DMS79 (cell line): ENCODE measurements at regions not wholly inside any gene's neighbourhood (a gene's known extent, or its start where the extent isn't known, plus 50 kb on each side); places are given as distances from the start of the nearest gene placed in this dataset.

Experiments used
- DNase-seq: peaks from one replicate; lab custom pipeline; 2025; lab: John Stamatoyannopoulos, UW

DNA sequence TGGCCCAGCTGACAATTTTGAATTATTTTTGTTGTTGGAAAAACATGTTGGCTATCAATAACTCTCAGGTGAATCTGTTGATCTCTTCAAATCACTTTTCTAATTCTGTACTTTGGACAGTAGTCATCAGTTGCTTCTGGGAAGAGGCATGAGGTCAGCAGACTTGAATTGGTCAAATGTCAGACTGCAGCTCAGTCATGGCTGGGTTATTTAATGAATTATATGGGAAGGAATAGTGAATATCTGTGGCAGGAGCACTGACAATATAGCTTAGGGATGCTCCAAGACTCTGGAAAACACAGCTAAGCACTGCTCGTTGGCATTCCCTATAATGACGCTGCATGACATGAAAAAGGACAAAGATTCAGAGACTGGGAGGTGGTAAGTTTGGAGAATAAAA, 98.8 kb upstream of the GAP43 start:
- no peak for DNase-seq

DNA sequence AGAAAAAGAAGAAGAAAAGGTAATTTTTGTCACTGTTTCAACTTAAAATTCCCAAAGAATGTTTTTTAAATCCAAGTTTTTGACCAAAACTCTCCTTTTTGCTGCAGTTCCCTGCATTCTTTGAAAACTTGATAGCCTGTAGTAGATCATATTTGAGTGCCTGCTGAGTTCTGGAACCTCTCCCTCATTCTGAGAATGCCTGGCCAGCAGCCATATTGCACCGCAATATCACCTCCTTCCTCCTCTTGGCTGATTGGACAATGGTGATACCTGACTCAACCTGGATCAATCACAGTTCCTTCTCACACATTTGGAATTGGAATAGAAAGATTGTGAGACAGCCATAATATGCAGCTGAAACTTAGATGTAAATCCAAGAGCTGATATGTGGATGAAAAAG, 97.6 kb upstream of the GAP43 start:
- no peak for DNase-seq

DNA sequence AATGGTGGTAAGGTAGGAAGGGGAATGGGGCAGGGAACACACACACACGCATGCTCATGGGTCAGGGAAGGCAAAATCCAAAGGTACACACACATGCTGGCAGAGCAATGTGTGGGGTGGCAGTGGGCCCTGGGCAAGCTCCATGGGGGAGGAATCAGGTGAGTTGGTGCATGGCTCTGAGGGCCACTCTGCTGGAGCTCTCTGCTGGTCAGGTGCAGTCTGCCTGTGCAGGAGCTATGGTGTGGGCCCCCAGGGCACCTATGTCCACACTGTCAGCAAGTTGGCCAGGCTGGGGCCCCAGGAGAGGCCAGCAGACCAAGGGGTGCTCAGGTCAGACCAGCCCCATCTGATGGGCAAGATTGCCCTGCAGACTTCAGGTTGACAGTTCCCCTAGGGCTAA, 90.1 kb upstream of the GAP43 start:
- DNase-seq: no peak

DNA sequence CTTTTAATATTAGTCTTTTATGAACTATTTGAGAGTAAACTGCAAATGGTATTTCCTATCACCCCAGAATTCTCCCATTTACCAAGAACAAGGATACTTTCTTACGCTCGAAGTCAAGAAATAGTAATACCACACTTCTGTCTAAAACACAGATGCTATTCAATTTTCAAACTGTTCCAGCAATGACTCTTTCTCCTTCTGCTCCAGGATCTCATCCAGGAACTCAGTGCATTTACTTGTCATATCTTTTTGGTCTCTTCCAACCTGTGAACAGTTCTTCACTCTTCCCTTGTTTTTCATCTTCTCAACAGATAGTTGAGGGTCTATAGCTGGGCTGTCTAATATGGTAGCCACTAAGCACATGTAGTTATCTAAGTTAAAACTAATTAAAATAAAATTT, 87.1 kb upstream of the GAP43 start:
- DNase-seq: no peak

DNA sequence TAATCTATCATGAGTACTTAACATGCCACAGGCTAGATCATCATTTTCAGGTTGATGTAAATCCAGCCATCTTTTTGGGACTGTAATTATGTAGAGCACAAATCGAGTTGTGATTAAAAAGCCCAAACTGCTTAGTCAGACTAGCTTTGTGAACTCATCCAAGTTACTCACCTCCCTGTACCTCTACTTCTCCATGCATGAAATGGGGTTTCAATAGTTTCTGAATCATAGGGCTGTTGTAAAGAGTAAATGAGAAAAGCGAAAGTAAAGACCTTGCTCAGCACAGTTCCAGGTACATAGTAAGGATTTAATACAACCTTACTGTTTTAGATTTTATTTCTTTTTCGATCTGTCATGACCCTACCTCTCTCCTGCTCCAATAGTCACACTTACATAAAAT, 85.6 kb upstream of the GAP43 start:
- no peak for DNase-seq

DNA sequence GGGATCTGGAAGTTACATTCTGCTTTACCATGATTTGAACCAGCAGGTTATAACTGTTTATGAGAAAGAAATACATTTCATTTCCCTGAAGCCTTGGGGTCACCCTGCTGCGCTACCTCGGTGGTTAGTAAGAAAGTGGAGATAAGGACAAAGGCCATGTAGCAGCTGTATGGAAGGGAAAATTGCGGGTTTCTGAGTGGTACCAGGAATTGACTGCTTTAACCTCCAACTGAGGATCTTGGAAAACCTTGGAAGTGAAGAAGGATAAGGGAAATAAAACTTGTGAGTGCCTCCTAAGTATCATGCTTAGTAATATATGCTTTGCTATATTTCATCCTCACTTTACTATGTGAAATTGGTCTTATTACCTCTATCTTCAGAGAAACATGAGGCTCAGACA, 76.1 kb upstream of the GAP43 start:
- no peak for DNase-seq

DNA sequence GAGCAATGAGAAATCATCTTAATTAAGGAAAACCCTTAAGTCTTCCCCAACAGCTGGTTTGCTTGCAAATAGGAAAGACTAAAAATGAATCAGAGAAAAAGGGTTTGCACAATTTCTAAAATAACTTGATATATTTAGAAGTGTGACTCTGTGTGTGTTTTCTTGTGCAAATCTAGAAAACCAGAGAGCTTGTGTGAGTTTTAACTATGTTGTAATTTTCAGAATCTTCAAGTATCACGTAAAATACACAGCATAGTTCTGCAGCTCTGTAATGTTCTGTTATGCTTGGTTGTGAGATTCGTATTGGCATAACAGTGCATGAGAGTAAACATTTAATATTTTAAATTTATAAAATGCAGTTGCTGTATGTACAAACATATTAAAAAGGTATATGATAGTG, 74.7 kb upstream of the GAP43 start:
- no peak for DNase-seq

DNA sequence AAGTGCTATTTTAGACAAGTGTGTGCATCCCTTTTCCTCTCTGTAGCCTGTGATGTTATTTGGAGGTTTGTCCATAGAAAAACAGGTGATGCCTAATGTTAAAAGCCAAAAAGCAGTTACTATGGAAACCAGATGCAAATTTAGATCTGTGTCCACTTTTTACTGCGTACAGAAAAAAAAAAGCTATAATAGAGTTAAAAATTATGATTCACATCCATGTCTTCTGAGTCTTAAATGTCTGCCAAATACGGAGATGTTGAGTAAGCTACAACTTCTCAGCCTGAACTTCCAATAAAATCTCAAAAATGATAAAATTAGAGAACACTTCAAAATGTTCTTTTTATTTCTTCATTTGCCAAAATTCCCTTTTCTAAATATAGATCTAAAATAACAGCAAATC, 74.2 kb upstream of the GAP43 start:
- no peak for DNase-seq

DNA sequence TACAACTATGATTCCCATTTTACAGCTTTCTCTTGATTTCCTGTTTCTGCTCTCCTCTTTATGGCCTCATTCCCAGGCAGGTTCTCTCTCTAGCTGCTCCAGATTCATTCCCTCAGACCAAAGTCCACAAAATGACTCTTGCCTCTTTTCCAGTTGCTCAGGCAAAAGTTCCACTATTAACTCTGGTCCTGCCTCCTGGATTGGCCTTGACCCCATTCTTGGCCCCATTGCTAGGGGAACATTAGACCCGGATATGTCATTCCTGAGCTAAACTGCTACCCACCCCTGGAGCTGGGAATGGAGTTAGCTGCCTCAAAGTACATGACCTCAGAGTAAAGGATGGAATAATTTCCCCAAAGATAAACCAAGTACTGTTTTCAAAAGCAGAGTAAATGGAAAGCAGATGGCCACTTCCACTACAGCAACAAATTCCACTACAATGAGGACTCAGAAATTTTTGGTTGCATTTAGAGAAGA, 73.0 kb upstream of the GAP43 start:
- DNase-seq: no peak

DNA sequence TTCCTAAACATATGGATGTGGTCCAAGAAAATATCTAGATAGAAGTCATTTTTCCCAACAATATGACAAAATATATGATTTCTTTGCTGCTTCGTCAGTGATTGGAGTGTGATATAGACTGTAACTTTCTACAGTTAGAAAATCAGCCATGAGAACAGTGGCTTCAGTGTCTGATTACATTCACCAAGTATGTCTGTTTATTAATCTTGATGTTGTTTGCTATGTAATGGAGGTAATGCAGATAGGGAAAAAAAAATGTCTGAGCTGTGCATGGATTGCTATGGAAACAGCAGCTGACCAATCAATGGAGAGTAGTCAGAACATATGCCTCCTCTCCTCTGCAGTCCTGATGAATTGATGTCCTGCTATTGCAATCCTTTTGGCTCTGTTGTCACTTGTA, 72.3 kb upstream of the GAP43 start:
- no peak for DNase-seq

DNA sequence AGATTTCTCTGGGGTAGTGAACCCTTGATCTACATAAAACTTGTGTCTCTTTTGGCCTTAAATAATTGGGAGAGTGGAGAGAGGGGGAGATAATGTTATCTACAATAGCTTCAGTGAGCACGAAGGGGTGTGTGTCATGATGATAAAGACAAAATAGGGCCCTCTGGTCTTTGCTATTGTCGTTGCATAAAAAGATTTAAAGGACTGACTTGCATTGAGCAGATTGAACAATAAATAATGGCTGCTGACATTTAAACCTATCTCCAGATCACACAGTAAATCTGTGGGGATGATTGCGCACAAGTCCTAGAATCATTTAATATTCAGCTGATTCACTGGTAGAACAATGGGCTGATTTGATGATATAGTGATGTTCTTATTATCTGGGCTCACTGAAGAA, 71.3 kb upstream of the GAP43 start:
- DNase-seq: no peak

DNA sequence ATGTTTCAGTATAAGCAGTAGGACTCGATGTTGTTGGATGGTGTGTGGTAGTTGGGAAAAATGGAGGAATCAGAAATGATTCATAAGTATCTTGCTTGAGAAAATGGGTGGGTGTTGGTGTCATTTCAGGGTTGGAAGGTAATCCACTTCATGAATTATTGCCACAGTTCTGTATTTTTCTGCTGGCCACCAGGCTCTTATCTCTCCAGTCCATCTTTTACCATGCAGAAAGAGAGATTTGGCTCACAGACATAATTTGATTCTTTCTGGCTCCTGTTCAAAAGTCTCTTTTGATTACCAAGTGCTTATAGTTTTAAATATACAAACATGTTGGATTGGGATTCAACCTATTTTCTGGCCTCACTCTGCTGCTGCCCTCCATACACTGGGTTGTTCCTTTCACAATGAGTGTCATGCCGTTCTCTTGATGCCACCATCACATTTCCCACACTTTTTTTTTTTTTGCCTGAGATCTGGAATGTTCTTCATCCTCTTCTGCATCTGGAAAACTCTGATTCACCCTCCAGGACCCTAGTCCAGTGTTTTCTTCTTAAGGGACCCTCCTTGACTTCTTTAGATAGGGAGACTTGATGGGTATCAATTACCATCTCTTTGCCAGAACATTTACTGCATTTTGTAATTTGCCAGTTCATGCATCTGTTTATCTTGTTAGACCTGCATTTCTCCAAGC, 69.4 kb upstream of the GAP43 start:
- DNase-seq: peak; percentile 30

DNA sequence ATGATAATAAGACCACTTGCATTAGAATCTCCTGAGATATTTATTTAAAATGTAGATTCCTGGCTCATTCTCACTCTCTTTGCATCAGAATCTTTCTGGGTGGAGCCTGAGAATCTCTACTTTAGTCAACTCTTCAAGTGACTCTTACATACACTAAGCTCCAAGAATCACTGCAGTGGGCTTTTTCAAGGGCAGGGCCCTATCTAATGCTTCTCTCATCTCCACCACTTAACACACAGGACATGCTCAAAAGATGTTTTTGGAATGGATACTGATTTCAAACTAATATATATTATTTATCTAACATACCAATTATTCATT, 68.9 kb upstream of the GAP43 start:
- DNase-seq: no peak

DNA sequence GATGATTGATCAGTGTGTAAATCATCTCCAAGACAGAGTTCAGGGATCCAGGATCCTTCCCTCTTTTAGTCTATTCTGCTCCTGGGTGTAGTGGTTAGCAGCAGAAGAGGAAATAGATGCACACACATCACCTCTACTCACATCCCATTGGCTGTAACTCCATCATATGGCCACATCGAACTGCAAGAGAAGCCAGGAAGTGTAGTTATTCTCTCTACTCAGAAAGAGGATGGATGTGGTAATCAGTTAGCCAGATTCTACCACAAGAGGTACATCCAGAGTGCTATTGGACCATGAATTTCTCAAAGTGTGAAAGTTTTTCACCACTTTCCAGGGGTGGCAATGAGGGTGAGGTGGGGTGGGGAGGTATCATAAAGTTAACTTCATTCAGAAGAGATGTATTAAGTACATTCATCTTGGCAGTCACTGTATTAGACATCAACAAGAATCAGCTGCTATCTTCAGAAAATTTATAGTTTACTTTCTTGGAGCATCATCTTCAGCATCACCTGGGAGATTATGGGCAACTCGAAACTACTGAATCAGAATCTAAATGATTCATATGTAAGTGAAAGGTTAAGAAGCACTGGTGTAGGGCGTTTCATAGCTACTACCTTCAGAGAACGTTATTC, 60.6 kb upstream of the GAP43 start:
- no peak for DNase-seq

DNA sequence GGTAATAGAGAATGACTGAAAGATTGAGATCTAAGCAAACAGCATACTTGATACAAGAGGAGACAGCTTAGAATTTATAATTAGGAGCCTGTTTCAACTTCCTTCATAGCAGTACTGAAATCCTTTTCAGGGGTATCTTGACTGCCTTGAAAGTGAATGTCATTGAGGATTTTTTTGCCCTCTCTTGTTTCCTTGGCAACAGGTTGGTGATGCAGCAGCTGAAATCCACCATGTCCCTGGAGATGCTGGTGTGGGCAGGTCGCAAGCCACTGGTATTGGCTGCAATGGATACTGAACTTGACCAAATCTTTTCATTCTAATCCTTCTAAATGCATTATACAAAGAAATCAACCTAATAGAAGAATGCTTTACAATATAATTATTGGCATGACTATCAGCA, 59.3 kb upstream of the GAP43 start:
- DNase-seq: no peak

DNA sequence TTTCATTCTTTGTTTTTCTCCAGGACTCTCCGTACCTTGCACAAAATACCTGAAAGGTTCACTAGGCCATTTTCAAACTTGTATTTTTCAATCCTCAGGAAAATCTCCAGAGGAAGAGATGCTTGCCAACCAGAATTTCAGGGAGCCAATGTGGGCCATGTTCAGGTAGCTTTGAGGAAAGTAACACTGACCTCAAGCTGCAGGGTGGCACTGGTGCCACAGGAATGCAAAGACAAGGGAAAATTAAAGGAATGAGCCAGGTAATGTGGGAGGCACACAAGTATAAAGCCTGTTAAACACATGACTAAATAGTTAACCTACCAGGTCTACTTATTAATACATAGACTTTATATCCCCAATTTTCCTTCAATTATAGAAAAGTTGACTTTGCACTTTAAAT, 51.9 kb upstream of the GAP43 start:
- no peak for DNase-seq
